Lung microvascular endothelial cell (primary cell): ENCODE measurements at regions not wholly inside any gene's neighbourhood (a gene's known extent, or its start where the extent isn't known, plus 50 kb on each side); places are given as distances from the start of the nearest gene placed in this dataset.

ENCODE experiments used
- DNase-seq, 2 donors: peaks; one replicate each; pipeline versions ENCODE4 v3.0.0 to v3.0.0-alpha.2; 2010; ENCODE audit warnings: low read depth in 2 of 2

DNA sequence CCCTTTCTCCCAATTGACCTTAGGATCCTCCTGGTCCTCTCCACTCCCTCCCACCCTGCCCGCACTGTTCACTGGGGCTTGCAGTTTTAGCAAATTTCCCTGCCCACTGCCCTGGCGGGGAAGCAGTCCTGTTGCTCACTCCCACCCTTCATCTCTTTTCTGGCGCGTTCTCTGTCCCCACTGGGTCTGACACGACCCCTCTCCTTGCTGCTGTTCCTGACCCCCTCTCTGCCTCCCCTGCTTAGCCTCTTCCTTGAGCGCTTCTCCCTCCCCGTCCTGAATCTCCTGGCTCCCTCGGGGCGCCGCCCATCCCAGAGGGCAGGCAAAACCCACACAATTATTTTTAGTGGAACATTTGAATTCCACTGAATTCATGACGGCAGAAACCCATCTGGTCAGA is 1796.4 kb downstream of the TP53TG3F start:
- no peak for DNase-seq

GRCh38 chr16:35258381-35258780 is 1799.0 kb downstream of the TP53TG3F start:
- DNase-seq = no peak

- DNase-seq = no peak
These were observed 1836.4 kb downstream of the TP53TG3F start for GRCh38 chr16:35295856-35296255.

DNA sequence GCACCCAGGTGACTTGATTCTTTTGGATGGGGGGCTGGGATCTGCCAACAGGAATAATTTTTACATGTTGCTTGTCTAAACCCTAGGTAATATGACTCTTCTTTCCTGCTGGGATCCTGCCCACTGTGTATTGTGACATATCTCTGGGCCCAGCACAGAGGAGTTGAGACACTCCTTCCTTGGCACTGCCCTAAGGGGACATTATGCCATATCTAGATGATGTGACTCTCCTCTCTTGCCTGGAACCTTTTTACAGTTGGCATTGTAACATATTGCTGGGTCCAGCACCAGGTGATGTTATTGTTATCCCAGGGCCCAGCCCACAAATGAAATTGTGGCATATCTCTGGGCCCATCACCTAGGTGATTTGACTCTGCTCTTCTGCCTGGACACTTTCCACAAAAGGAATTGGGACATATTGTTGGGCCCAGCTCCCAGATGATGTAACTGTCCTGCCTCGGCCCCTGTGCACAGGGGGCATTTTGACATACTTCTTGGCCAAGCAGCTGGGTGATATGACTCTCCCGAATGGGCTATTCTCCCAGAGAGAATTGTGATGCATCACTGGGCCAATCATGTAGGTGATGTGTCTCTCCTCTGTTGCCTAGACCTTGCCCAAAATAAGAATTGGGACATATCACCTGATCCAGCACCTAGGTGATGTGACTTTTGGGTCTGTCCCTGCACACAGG is 1837.7 kb downstream of the TP53TG3F start:
- no peak for DNase-seq

DNA sequence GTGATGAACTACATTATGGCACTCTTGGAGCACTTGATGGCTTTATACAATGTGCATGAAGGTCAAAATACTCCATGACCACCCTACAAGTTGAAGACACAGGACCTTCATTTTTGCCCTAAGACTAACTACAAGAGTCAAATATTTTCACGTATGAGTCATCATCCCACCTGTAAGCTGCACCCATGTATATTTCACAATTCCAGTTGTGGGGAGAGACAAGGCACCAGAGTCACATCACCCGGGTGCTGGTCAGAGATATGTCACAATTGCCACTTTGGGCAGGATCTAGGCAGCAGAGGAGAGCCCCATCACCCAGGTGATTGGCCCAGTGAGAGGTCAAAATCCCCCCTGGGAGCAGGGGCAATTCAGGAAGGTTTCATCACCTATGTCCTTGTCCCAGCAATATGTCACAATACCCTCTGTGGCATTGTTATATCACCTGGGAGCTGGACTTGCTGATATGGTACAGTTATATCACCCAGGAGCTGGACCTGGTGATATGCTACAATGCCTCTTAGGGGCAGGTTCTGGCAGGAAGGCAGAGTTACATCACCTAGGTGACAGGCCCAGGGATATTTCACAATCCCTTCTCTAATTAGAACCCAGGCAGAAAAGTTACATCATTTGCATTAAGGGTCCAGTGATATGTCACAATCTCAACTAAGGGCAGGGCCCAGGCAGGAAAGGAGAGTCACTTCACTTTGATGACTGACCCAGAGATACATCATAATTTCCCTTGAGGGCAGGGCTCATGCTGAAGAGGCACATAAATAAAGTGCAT is 1839.2 kb downstream of the TP53TG3F start:
- DNase-seq = no peak

- DNase-seq = no peak
These were observed 1843.4 kb downstream of the TP53TG3F start for GRCh38 chr16:35302859-35303258.

DNA sequence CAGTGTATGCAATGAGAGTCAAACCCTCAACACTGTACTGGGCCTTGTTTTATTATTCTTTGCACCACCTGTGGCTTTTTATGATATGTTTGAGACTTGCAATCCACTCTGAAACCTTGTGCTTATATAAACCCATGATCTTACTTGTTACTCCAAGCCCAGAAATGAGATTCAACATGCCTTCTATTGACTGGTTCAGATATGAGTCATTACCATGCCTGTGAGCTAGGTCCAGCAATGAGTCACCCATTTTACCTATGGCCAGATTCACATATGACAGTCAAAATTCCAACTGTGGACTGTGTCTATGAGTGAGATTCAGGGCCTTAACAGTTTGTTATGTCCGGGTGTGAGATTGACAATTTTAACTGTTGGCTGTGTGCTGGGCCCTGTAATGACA is 1846.1 kb downstream of the TP53TG3F start:
- DNase-seq = no peak

DNA sequence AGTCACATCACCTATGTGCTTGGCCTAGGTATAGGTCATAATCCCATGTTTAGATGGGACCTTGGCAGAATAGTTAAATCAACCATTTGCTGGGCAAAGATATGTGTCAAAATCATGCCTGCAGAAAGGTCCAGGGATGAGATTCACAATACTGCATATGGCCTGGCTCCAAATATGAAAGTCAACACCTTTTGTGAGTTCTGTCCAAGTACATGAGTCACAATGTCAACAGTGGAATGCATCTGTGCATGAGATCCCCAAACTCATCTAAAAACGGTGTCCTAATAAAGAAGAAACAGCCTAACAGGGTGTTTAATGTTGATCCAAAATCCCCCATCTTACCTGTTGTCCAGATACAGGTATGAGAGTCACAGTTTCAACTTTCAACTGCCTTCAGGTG is 1847.5 kb downstream of the TP53TG3F start:
- no peak for DNase-seq

GRCh38 chr16:35308674-35309073 is 1849.3 kb downstream of the TP53TG3F start:
- DNase-seq = no peak

DNA sequence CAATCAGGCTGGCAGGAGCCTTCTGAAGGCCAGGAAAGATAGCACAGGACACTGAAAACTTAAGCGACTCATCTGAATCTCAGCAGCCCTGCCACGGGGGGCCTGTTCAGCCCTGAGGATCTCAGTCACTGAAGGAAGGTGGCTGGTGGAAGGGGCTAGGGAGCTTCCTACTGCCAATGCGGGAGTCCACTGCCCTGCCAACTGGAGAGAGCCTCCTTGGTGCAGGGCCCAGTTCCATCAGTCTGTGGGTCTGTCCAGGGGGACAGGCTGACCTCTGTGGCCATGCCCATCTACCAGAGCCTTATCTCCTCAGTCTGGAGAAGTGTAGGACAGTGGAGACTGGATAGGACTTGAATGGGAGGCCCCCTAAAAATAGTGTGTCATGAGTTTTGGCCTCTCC is 1851.6 kb downstream of the TP53TG3F start:
- DNase-seq = no peak

- DNase-seq = no peak
These were observed 1852.1 kb downstream of the TP53TG3F start for GRCh38 chr16:35311475-35311874.

DNA sequence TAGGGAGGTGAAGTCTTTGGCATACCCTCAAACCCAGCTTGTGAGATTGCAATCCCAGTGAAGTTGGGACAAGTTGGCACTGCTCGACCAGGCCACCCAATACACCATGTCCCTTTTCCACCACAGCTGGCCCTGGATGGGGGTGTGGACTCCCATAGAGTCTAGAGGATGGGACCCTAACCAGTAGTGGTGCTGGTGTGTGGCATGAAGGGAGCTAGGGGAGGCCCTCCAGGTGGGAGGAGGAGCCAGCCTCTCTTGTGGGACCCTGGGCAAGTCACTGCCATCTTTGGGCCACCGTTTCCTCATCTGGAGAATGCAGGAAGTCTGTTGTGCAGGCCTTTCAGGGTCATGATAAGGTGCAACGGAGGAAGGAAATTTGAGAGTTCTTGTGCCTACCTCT is 1854.9 kb downstream of the TP53TG3F start:
- DNase-seq = no peak

DNA sequence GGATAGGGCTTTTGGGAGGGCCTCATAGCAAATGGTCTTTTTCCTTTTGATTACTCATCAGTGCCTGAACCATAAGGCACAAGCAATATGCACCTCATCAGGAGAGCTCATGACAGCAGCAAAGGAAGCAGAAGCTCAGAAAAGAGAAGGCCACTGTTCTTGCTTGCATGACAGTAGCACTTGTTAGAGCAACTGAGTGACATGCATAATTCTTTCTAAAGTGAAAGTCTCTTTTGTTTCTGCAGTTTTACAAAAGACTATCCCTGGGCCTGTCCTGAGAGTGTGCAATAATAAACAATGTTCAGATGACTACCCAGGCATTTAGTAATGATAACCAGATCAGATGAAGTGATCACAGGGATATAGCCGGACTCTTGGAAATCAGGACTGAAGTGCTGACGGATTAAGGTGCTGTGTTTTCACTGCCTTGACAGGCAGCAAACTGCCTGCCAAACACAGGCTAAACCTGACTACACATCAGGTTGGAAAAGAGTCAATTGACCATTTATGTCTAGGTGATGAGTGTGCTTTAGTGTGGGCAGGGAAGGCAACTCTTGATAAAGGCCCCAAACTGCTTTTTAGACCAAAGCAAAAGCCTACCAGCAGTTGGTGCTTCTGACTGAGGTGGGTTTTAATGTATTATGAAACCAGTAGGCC is 1860.3 kb downstream of the TP53TG3F start:
- DNase-seq = no peak

DNA sequence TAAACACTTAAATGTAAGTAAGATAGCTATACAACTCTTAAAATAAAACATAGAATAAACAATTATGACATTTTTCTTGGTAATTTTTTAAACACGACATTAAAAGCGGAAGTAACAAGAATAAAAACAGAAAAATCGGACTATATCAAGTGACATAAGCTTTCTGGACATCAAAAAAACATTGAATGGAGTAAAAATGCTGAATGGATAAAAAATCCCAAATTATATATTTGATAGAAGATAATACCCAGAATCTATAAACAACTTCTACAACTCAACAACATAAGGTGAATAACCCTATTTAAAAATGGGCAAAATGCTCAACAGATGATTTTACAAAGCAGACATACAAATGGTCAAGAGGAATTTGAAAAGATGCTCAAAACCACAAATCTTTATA is 1866.5 kb downstream of the TP53TG3F start:
- DNase-seq = no peak

- DNase-seq = no peak
These were observed 1879.9 kb downstream of the TP53TG3F start for GRCh38 chr16:35339337-35339736.

GRCh38 chr16:35342012-35342411 is 1882.6 kb downstream of the TP53TG3F start:
- DNase-seq = no peak

DNA sequence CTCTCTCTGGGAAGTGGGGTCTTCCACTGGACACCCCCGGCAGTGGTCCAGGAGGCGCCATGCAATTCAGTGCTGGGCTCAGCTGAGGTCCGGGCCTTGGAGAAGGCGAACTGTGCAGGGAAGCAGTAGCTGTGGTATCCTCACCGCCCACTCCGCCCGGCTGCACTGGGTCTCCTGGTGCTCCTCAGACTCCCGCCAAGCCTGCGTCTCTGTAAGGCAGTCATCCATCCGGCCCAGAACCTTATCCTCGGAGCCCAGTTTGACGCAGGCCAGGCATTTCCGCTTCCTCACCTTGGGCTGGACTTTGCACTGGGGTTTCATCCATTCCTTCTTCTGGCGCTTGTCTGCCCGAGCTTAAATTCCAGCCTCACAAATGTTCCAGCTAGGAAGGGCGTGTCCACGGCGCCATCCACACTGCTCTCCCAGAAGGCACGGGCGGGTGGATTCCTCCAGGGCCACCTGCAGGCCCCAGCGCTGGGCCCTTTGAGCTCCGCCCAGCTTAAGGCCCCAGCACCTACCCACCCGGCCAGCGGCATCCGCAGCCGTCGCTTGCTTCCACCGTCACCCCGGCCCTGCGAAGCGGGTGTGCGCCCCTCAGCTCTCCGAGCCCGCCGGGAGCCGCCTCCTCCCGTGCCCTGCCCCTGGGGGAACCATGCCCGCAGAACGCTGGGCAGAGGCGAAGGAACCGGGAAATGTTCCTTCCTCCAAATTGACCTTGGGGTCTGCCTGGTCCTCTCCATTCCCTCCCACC is 1884.8 kb downstream of the TP53TG3F start:
- no peak for DNase-seq

- DNase-seq = no peak
These were observed 1893.0 kb downstream of the TP53TG3F start for GRCh38 chr16:35352431-35352830.

- DNase-seq = no peak
These were observed 1904.1 kb downstream of the TP53TG3F start for GRCh38 chr16:35363510-35363909.

GRCh38 chr16:35364263-35364662 is 1904.9 kb downstream of the TP53TG3F start:
- DNase-seq = no peak

GRCh38 chr16:35365675-35366074 is 1906.3 kb downstream of the TP53TG3F start:
- no peak for DNase-seq

GRCh38 chr16:35370617-35371016 is 1911.2 kb downstream of the TP53TG3F start:
- no peak for DNase-seq
